HCT116 (cell line): ENCODE measurements at regions not wholly inside any gene's neighbourhood (a gene's known extent, or its start where the extent isn't known, plus 50 kb on each side); places are given as distances from the start of the nearest gene placed in this dataset.

Source experiments
- ATAC-seq: fragments of 200-7000 bp; cut with Tn5 transposase; 2 replicates; pipeline ENCODE4 v1.9.1; 2020; ENCODE audit warnings: mild to moderate bottlenecking, moderate library complexity
- BruUV-seq: library from RNA; stranded (reverse); fragments of 400-500 nt; replicated peaks from 2 replicates; lab custom pipeline; 2021; lab: Mats Ljungman, UMichigan
- CTCF ChIA-PET: fragments of 300-600 bp; sonication (Branson Sonifier 250); formaldehyde crosslinking; loops from one replicate; lab custom pipeline; 2021; ENCODE audit warnings: antibody characterized with exemption; lab: Charles Lee
- POLR2A ChIA-PET: fragments of 300-600, 350-600 bp; sonication (Branson Sonifier 250); formaldehyde crosslinking; loops from one replicate; lab custom pipeline; 2021; ENCODE audit warnings: antibody characterized with exemption; lab: Charles Lee
- RAD21 ChIA-PET, 2 experiments: fragments of 300-600 bp; sonication (Branson Sonifier 250); formaldehyde crosslinking; loops; one replicate each; lab custom pipeline; 2023; ENCODE audit warnings: low total read pairs in 2 of 2; ENCODE audit not compliant: uncharacterized antibody in 2 of 2, unreplicated experiment in 2 of 2, low non-redundant PET in 1 of 2; lab: Charles Lee
- DNase-seq: peaks from one replicate; pipeline ENCODE4 v3.0.0-alpha.2; 2010; ENCODE audit warnings: low read depth, low spot score
- H2AFZ ChIP-seq: fragments of 200-600 bp; shearing (Covaris generic), sonication (generic); 2 replicates; pipeline ENCODE4 v1.6.1; 2017; ENCODE audit warnings: low read depth, mixed run types, mixed read lengths, antibody characterized with exemption, low read length; ENCODE audit not compliant: poor library complexity, severe bottlenecking
- H3K27ac ChIP-seq: 2 replicates; pipeline ENCODE4 v1.5.1; 2012; ENCODE audit warnings: low read depth, low read length
- H3K27me3 ChIP-seq: fragments of 200-600 bp; sonication (generic); 2 replicates; pipeline ENCODE4 v1.6.1; 2016; ENCODE audit warnings: mixed run types, low read length, mixed read lengths; ENCODE audit not compliant: insufficient read depth
- H3K36me3 ChIP-seq, 2 experiments: fragments of 200-500 bp in 1 of 2; fragments of 200-600 bp in 1 of 2; sonication (Bioruptor generic) in 1 of 2; sonication (generic) in 1 of 2; 2 replicates each; pipeline versions ENCODE4 v1.5.1 to v1.6.1; 2014 to 2016; ENCODE audit warnings: low read length in 2 of 2, inconsistent platforms in 1 of 2, mixed read lengths in 1 of 2, mixed run types in 1 of 2; ENCODE audit not compliant: insufficient read depth in 2 of 2, control insufficient read depth in 1 of 2
- H3K4me1 ChIP-seq, 2 experiments: fragments of 200-600 bp in 1 of 2; sonication (generic) in 1 of 2; 2 replicates each; pipeline versions ENCODE4 v1.5.1 to v1.6.1; 2012 to 2017; ENCODE audit warnings: low read length in 2 of 2, inconsistent platforms in 1 of 2, mild to moderate bottlenecking in 1 of 2, mixed read lengths in 1 of 2, mixed run types in 1 of 2, moderate library complexity in 1 of 2; ENCODE audit not compliant: insufficient read depth in 2 of 2, control insufficient read depth in 1 of 2
- H3K4me2 ChIP-seq: fragments of 200-600 bp; sonication (generic); 2 replicates; pipeline ENCODE4 v1.6.1; 2017; ENCODE audit warnings: mixed run types, low read length, mixed read lengths
- H3K4me3 ChIP-seq, 2 experiments: fragments of 200-600 bp in 1 of 2; sonication (generic) in 1 of 2; replicated peaks in 1 of 2; 2 replicates each; pipeline ENCODE4 v1.5.1; 2011 to 2016; ENCODE audit warnings: low read length in 2 of 2, control low read depth in 1 of 2, low read depth in 1 of 2, mild to moderate bottlenecking in 1 of 2, mixed read lengths in 1 of 2, mixed run types in 1 of 2
- H3K79me2 ChIP-seq: fragments of 200-600 bp; sonication (generic); 2 replicates; pipeline ENCODE4 v1.6.1; 2017; ENCODE audit warnings: mild to moderate bottlenecking, mixed run types, low read length, moderate library complexity, mixed read lengths; ENCODE audit not compliant: insufficient read depth
- H3K9ac ChIP-seq: fragments of 200-600 bp; sonication (generic); 2 replicates; pipeline ENCODE4 v1.6.1; 2016; ENCODE audit warnings: low read length, mixed read lengths
- H3K9me2 ChIP-seq: fragments of 200-600 bp; sonication (generic), shearing (Covaris generic); 2 replicates; pipeline ENCODE4 v1.6.1; 2017; ENCODE audit warnings: mixed run types, mild to moderate bottlenecking, moderate library complexity; ENCODE audit not compliant: insufficient read depth
- H3K9me3 ChIP-seq, 2 experiments: fragments of 200-500 bp in 1 of 2; fragments of 200-600 bp in 1 of 2; sonication (Bioruptor generic) in 1 of 2; sonication (generic) in 1 of 2; 2 replicates each; pipeline ENCODE4 v1.6.1; 2014 to 2017; ENCODE audit warnings: low read length in 2 of 2, mixed read lengths in 2 of 2, inconsistent platforms in 1 of 2, low read depth in 1 of 2, mild to moderate bottlenecking in 1 of 2, mixed run types in 1 of 2, moderate library complexity in 1 of 2; ENCODE audit not compliant: control insufficient read depth in 1 of 2, insufficient read depth in 1 of 2
- H4K20me1 ChIP-seq: fragments of 200-600 bp; sonication (generic), shearing (Covaris generic); 2 replicates; pipeline ENCODE4 v1.6.1; 2017; ENCODE audit warnings: mixed run types, mild to moderate bottlenecking, moderate library complexity; ENCODE audit not compliant: insufficient read depth
- CBX3 ChIP-seq: IDR thresholded peaks from 2 replicates; pipeline ENCODE4 v1.6.1; 2012; ENCODE audit warnings: low read depth
- CEBPB ChIP-seq: IDR thresholded peaks from 2 replicates; pipeline ENCODE4 v1.6.1; 2012; ENCODE audit warnings: low read depth
- EGR1 ChIP-seq: IDR thresholded peaks from 2 replicates; pipeline ENCODE4 v1.6.1; 2012; ENCODE audit warnings: low read depth
- ELF1 ChIP-seq: IDR thresholded peaks from 2 replicates; pipeline ENCODE4 v1.6.1; 2012; ENCODE audit warnings: low read depth, borderline replicate concordance
- EZH2 ChIP-seq: fragments of 200-600 bp; sonication (generic); IDR thresholded peaks from 2 replicates; pipeline ENCODE4 v1.6.1; 2017; ENCODE audit warnings: antibody characterized with exemption, mixed run types
- EZH2phosphoT487 ChIP-seq: fragments of 200-600 bp; IDR thresholded peaks from 2 replicates; pipeline ENCODE4 v1.6.1; 2018; ENCODE audit warnings: antibody characterized with exemption, borderline replicate concordance
- JUND ChIP-seq: IDR thresholded peaks from 2 replicates; pipeline ENCODE4 v1.6.1; 2012
- POLR2A ChIP-seq: IDR thresholded peaks from 2 replicates; pipeline ENCODE4 v1.7.0; 2011; ENCODE audit warnings: borderline replicate concordance; ENCODE audit not compliant: insufficient read depth, insufficient read length; ENCODE audit errors: extremely low read depth
- RAD21 ChIP-seq: IDR thresholded peaks from 2 replicates; pipeline ENCODE4 v1.6.1; 2012; ENCODE audit warnings: low read depth, mild to moderate bottlenecking
- SIN3A ChIP-seq: IDR thresholded peaks from 2 replicates; pipeline ENCODE4 v1.6.1; 2012; ENCODE audit warnings: low read depth
- SRF ChIP-seq: IDR thresholded peaks from 2 replicates; pipeline ENCODE4 v1.6.1; 2012; ENCODE audit warnings: low read depth
- TCF7L2 ChIP-seq: IDR thresholded peaks from 2 replicates; pipeline ENCODE4 v1.7.0; 2011; ENCODE audit warnings: borderline replicate concordance, inconsistent platforms; ENCODE audit not compliant: insufficient read depth, insufficient read length; ENCODE audit errors: extremely low read depth
- YY1 ChIP-seq: IDR thresholded peaks from 2 replicates; pipeline ENCODE4 v1.6.1; 2011; ENCODE audit warnings: low read length, low read depth, moderate library complexity, mild to moderate bottlenecking; ENCODE audit not compliant: insufficient replicate concordance; ENCODE audit errors: extremely low read depth
- ZFX ChIP-seq: fragments of 450-650 bp; IDR thresholded peaks from 2 replicates; pipeline ENCODE4 v1.6.1; 2017
- intact Hi-C: fragments of 100-400 bp; cut with micrococcal nuclease; formaldehyde crosslinking; loops from 2 replicates; pipeline ENCODE4 v1.10.0; 2022
- TF ChIP-seq, protein P1 (sequence below): IDR thresholded peaks from 2 replicates; pipeline ENCODE4 v1.6.1; 2012
- TF ChIP-seq, protein P2 (sequence below): IDR thresholded peaks from 2 replicates; pipeline ENCODE4 v1.6.1; 2011; ENCODE audit warnings: mild to moderate bottlenecking, low read length, moderate library complexity; ENCODE audit not compliant: insufficient replicate concordance; ENCODE audit errors: extremely low read depth
- TF ChIP-seq, protein P3 (sequence below): IDR thresholded peaks from 2 replicates; pipeline ENCODE4 v1.6.1; 2012; ENCODE audit warnings: low read depth
- TF ChIP-seq, protein P4 (sequence below), 3 experiments: fragments of 200-600 bp in 1 of 3; sonication (generic) in 1 of 3; IDR thresholded peaks in 2 of 3; conservative IDR thresholded peaks in 1 of 3; 2 replicates each; pipeline ENCODE4 v1.5.1; 2012 to 2017; ENCODE audit warnings: low read depth in 2 of 3, low read length in 2 of 3, antibody characterized with exemption in 1 of 3, borderline replicate concordance in 1 of 3, control low read depth in 1 of 3, mild to moderate bottlenecking in 1 of 3, mixed read lengths in 1 of 3, mixed run types in 1 of 3, moderate library complexity in 1 of 3; ENCODE audit not compliant: insufficient read depth in 1 of 3
- TF ChIP-seq, protein P5 (sequence below): IDR thresholded peaks from 2 replicates; pipeline ENCODE4 v1.6.1; 2012

DNA sequence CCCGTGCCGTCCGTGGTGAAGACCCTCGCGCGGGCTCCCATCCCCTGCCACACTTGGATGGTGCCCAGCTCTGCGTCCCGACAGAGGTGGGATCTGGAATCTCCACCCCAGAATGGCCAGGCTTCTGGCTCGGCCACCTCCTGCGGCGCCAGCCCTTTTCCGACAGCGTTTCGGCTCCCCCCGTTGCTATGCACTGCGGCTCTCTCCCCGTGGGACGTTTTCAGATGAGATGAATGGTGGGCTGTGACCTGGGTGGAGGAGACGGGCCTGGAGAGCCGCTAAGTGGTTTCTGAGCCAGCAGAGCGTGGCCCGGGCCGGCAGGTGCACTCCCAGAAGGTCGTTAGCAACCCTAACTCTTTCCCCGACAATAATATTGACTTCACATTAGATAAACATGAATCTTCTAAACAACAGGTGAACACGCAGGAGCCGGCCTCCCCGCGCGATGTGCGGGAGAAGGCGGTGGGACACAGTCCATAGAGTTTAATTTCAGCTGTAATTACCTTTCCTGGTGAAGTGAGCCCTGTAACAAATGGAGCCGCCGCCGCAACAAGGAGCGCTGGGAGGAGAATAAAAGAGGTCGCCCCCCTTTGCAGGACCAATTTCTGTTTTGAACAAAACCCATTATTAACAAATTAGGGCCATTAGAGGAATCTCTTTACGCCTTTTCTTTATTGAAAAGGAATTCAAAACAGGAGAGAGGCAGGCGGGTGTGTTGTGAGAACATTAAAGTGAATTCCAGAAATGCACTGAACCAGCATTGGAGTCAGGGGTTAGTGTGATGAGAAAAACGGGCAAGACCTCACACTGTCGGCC is 294.3 kb upstream of the PFKP start:
- no peak overlapping the region for H2AFZ ChIP-seq
- ChIA-PET POLR2A (no interaction called here), RAD21 (no interaction called here), CTCF (no interaction called here)
- no peak overlapping the region for H3K4me3 ChIP-seq
- H4K20me1 ChIP-seq: no peaks in the 10 kb centered on the region
- DNase-seq: no peak
- no peaks in the 10 kb centered on the region for H3K9me3 ChIP-seq
- H3K27me3 ChIP-seq: no peaks in the 10 kb centered on the region
- no peaks in the 10 kb centered on the region for H3K4me1 ChIP-seq
- H3K9me2 ChIP-seq: no peaks in the 10 kb centered on the region
- H3K9ac ChIP-seq: no peak overlapping the region
- intact Hi-C loops: no loop called here
- ATAC-seq: no peak
- no peaks in the 10 kb centered on the region for H3K36me3 ChIP-seq
- TF ChIP-seq EGR1 (no peak), CBX3 (no peak), ZFX (no peak), EZH2phosphoT487 (no peak), EZH2 (no peak), RAD21 (no peak), ELF1 (no peak), SIN3A (no peak), CEBPB (no peak), JUND (no peak), YY1 (no peak), TCF7L2 (no peak), POLR2A (no peak), SRF (no peak)
- TF ChIP-seq, protein P1, sequence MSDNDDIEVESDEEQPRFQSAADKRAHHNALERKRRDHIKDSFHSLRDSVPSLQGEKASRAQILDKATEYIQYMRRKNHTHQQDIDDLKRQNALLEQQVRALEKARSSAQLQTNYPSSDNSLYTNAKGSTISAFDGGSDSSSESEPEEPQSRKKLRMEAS: no peak
- TF ChIP-seq, protein P2, sequence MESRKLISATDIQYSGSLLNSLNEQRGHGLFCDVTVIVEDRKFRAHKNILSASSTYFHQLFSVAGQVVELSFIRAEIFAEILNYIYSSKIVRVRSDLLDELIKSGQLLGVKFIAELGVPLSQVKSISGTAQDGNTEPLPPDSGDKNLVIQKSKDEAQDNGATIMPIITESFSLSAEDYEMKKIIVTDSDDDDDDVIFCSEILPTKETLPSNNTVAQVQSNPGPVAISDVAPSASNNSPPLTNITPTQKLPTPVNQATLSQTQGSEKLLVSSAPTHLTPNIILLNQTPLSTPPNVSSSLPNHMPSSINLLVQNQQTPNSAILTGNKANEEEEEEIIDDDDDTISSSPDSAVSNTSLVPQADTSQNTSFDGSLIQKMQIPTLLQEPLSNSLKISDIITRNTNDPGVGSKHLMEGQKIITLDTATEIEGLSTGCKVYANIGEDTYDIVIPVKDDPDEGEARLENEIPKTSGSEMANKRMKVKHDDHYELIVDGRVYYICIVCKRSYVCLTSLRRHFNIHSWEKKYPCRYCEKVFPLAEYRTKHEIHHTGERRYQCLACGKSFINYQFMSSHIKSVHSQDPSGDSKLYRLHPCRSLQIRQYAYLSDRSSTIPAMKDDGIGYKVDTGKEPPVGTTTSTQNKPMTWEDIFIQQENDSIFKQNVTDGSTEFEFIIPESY: no peak
- TF ChIP-seq, protein P3, sequence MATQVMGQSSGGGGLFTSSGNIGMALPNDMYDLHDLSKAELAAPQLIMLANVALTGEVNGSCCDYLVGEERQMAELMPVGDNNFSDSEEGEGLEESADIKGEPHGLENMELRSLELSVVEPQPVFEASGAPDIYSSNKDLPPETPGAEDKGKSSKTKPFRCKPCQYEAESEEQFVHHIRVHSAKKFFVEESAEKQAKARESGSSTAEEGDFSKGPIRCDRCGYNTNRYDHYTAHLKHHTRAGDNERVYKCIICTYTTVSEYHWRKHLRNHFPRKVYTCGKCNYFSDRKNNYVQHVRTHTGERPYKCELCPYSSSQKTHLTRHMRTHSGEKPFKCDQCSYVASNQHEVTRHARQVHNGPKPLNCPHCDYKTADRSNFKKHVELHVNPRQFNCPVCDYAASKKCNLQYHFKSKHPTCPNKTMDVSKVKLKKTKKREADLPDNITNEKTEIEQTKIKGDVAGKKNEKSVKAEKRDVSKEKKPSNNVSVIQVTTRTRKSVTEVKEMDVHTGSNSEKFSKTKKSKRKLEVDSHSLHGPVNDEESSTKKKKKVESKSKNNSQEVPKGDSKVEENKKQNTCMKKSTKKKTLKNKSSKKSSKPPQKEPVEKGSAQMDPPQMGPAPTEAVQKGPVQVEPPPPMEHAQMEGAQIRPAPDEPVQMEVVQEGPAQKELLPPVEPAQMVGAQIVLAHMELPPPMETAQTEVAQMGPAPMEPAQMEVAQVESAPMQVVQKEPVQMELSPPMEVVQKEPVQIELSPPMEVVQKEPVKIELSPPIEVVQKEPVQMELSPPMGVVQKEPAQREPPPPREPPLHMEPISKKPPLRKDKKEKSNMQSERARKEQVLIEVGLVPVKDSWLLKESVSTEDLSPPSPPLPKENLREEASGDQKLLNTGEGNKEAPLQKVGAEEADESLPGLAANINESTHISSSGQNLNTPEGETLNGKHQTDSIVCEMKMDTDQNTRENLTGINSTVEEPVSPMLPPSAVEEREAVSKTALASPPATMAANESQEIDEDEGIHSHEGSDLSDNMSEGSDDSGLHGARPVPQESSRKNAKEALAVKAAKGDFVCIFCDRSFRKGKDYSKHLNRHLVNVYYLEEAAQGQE: no peak
- TF ChIP-seq, protein P4, sequence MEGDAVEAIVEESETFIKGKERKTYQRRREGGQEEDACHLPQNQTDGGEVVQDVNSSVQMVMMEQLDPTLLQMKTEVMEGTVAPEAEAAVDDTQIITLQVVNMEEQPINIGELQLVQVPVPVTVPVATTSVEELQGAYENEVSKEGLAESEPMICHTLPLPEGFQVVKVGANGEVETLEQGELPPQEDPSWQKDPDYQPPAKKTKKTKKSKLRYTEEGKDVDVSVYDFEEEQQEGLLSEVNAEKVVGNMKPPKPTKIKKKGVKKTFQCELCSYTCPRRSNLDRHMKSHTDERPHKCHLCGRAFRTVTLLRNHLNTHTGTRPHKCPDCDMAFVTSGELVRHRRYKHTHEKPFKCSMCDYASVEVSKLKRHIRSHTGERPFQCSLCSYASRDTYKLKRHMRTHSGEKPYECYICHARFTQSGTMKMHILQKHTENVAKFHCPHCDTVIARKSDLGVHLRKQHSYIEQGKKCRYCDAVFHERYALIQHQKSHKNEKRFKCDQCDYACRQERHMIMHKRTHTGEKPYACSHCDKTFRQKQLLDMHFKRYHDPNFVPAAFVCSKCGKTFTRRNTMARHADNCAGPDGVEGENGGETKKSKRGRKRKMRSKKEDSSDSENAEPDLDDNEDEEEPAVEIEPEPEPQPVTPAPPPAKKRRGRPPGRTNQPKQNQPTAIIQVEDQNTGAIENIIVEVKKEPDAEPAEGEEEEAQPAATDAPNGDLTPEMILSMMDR (IDR thresholded peaks at IDR 0.05 in 2 of 3, conservative IDR thresholded peaks at IDR 0.05 in 1 of 3; ENCODE audit: borderline replicate concordance in 1 of 3, insufficient read depth in 1 of 3, low read depth in 2 of 3, low read length in 2 of 3): no peak
- TF ChIP-seq, protein P5, sequence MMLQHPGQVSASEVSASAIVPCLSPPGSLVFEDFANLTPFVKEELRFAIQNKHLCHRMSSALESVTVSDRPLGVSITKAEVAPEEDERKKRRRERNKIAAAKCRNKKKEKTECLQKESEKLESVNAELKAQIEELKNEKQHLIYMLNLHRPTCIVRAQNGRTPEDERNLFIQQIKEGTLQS: no peak
- TF ChIP-seq, all 23 proteins: peak for 0
- no TSS peak for BruUV-seq
- H3K4me2 ChIP-seq: no peak overlapping the region
- H3K27ac ChIP-seq: no peak overlapping the region
- no peaks in the 10 kb centered on the region for H3K79me2 ChIP-seq
